Renal pelvis (tissue), 1 donor: ENCODE measurements at regions not wholly inside any gene's neighbourhood (a gene's known extent, or its start where the extent isn't known, plus 50 kb on each side); places are given as distances from the start of the nearest gene placed in this dataset.

Source experiments
- DNase-seq: peaks from one replicate; pipeline ENCODE4 v3.0.0-alpha.2; 2013

GRCh38 chr13:75945841-75946482 lies 309.8 kb downstream of the LMO7 start:
- no peak for DNase-seq

- DNase-seq = no peak
Measured at GRCh38 chr13:75938811-75939560, 302.9 kb downstream of the LMO7 start.

GRCh38 chr13:75936791-75937190 lies 300.7 kb downstream of the LMO7 start:
- no peak for DNase-seq

- DNase-seq = no peak
Measured at GRCh38 chr13:75935805-75936204, 299.7 kb downstream of the LMO7 start.

- no peak for DNase-seq
Measured at GRCh38 chr13:75934889-75935288, 298.8 kb downstream of the LMO7 start.

GRCh38 chr13:75932636-75933035 lies 296.5 kb downstream of the LMO7 start:
- DNase-seq = no peak

GRCh38 chr13:75931116-75931515 lies 295.0 kb downstream of the LMO7 start:
- no peak for DNase-seq

GRCh38 chr13:75929076-75929475 lies 292.9 kb downstream of the LMO7 start:
- no peak for DNase-seq

- no peak for DNase-seq
Measured at GRCh38 chr13:75927183-75927669, 291.1 kb downstream of the LMO7 start.

- DNase-seq = no peak
Measured at GRCh38 chr13:75920536-75920935, 284.4 kb downstream of the LMO7 start.

GRCh38 chr13:75919660-75920199 lies 283.6 kb downstream of the LMO7 start:
- no peak for DNase-seq

- no peak for DNase-seq
Measured at GRCh38 chr13:75915066-75915465, 278.9 kb downstream of the LMO7 start.

GRCh38 chr13:75913925-75914324 lies 277.8 kb downstream of the LMO7 start:
- no peak for DNase-seq

- DNase-seq = no peak
Measured at GRCh38 chr13:75910591-75910990, 274.5 kb downstream of the LMO7 start.
